H1 (cell line): ENCODE measurements at regions not wholly inside any gene's neighbourhood (a gene's known extent, or its start where the extent isn't known, plus 50 kb on each side); places are given as distances from the start of the nearest gene placed in this dataset.

Source experiments
- CTCF ChIA-PET: fragments of 300-600 bp; sonication (Branson Sonifier 250); formaldehyde crosslinking; loops from one replicate; lab custom pipeline; 2021; ENCODE audit not compliant: partially characterized antibody; lab: Charles Lee
- POLR2A ChIA-PET: fragments of 300-600 bp; sonication (Branson Sonifier 250); formaldehyde crosslinking; loops from one replicate; lab custom pipeline; 2021; ENCODE audit warnings: inconsistent platforms; ENCODE audit not compliant: partially characterized antibody; lab: Charles Lee
- DNase-seq, 2 experiments: peaks; one replicate each; pipeline versions ENCODE4 v3.0.0 to v3.0.0-alpha.2; 2010 to 2022; ENCODE audit warnings: low spot score in 2 of 2, low read depth in 1 of 2, mixed read lengths in 1 of 2
- FAIRE-seq: peaks from 2 replicates; lab custom pipeline; 2011; peaks lifted over from hg19 to GRCh38; lab: Jason Lieb, UNC
- H2AFZ ChIP-seq: 2 replicates; pipeline ENCODE4 v1.8.1; 2012; ENCODE audit warnings: low read length, inconsistent platforms
- H2AK5ac ChIP-seq: 2 replicates; pipeline ENCODE4 v1.6.1; 2013; ENCODE audit warnings: low read depth, low read length
- H2BK120ac ChIP-seq: replicated peaks from 2 replicates; pipeline ENCODE3; 2013; ENCODE audit warnings: low read depth, low read length, inconsistent platforms
- H2BK12ac ChIP-seq: 2 replicates; pipeline ENCODE4 v1.6.1; 2013; ENCODE audit warnings: low read depth, low read length
- H2BK15ac ChIP-seq: 2 replicates; pipeline ENCODE4 v1.6.1; 2013; ENCODE audit warnings: low read length
- H2BK20ac ChIP-seq: 2 replicates; pipeline ENCODE4 v1.6.1; 2013; ENCODE audit warnings: low read length
- H2BK5ac ChIP-seq: 2 replicates; pipeline ENCODE4 v1.6.1; 2013; ENCODE audit warnings: low read depth, low read length
- H3K14ac ChIP-seq: 2 replicates; pipeline ENCODE4 v1.6.1; 2013; ENCODE audit warnings: inconsistent platforms; ENCODE audit not compliant: insufficient read length
- H3K18ac ChIP-seq: 2 replicates; pipeline ENCODE4 v1.6.1; 2013; ENCODE audit warnings: low read length; ENCODE audit errors: extremely low read depth
- H3K23ac ChIP-seq: 2 replicates; pipeline ENCODE4 v1.6.1; 2013; ENCODE audit warnings: inconsistent platforms; ENCODE audit not compliant: insufficient read length
- H3K23me2 ChIP-seq: 2 replicates; pipeline ENCODE4 v1.6.1; 2013; ENCODE audit warnings: low read depth, low read length
- H3K27ac ChIP-seq: 2 replicates; pipeline ENCODE4 v1.6.1; 2011; ENCODE audit warnings: low read depth, low read length, inconsistent platforms
- H3K27me3 ChIP-seq, 4 experiments: replicated peaks in 1 of 4; 1 replicate in 1 of 4; 2 replicates in 3 of 4; pipeline versions ENCODE4 v1.6.1 to v1.8.1; 2011 to 2013; ENCODE audit warnings: low read length in 3 of 4, mild to moderate bottlenecking in 3 of 4, inconsistent platforms in 2 of 4, mixed read lengths in 2 of 4, moderate library complexity in 1 of 4; ENCODE audit not compliant: control insufficient read depth in 3 of 4, insufficient read depth in 3 of 4; ENCODE audit errors: extremely low read depth in 1 of 4
- H3K36me3 ChIP-seq, 4 experiments: 2 replicates each; pipeline versions ENCODE4 v1.6.1 to v1.8.1; 2011 to 2013; ENCODE audit warnings: mild to moderate bottlenecking in 4 of 4, low read length in 3 of 4, moderate library complexity in 2 of 4, control low read depth in 1 of 4, inconsistent platforms in 1 of 4; ENCODE audit not compliant: insufficient read depth in 4 of 4, control insufficient read depth in 2 of 4
- H3K4ac ChIP-seq: replicated peaks from 2 replicates; pipeline ENCODE3; 2013; ENCODE audit warnings: low read length, low read depth, mixed read lengths, inconsistent platforms; ENCODE audit not compliant: insufficient read length
- H3K4me1 ChIP-seq, 4 experiments: replicated peaks in 1 of 4; 1 replicate in 1 of 4; 2 replicates in 3 of 4; pipeline versions ENCODE4 v1.6.1 to v1.8.1; 2011 to 2013; ENCODE audit warnings: low read length in 3 of 4, inconsistent platforms in 2 of 4, mixed read lengths in 1 of 4; ENCODE audit not compliant: insufficient read depth in 4 of 4, control insufficient read depth in 3 of 4
- H3K4me2 ChIP-seq, 2 experiments: 2 replicates each; pipeline versions ENCODE4 v1.6.1 to v1.8.1; 2011 to 2013; ENCODE audit warnings: low read depth in 2 of 2, low read length in 2 of 2, control low read depth in 1 of 2, inconsistent platforms in 1 of 2, mild to moderate bottlenecking in 1 of 2; ENCODE audit not compliant: insufficient read depth in 1 of 2
- H3K4me3 ChIP-seq, 4 experiments: fragments of 200-600, 300-600 bp in 1 of 4; sonication (generic), shearing (Covaris generic), sonication (Bioruptor Twin) in 1 of 4; 2 replicates each; pipeline versions ENCODE4 v1.5.1 to v1.8.1; 2011 to 2016; ENCODE audit warnings: low read length in 4 of 4, low read depth in 3 of 4, control low read depth in 2 of 4, inconsistent platforms in 2 of 4, mild to moderate bottlenecking in 2 of 4, mixed read lengths in 1 of 4, moderate library complexity in 1 of 4; ENCODE audit not compliant: insufficient read depth in 2 of 4; ENCODE audit errors: extremely low read depth in 1 of 4
- H3K56ac ChIP-seq: replicated peaks from 2 replicates; pipeline ENCODE3; 2013; ENCODE audit warnings: low read depth, mild to moderate bottlenecking, mixed read lengths, low read length, inconsistent platforms; ENCODE audit not compliant: insufficient read length
- H3K79me1 ChIP-seq: 2 replicates; pipeline ENCODE4 v1.6.1; 2013; ENCODE audit warnings: low read depth, low read length, control low read depth
- H3K79me2 ChIP-seq, 2 experiments: 2 replicates each; pipeline versions ENCODE4 v1.6.1 to v1.8.1; 2012 to 2013; ENCODE audit warnings: low read length in 2 of 2, mild to moderate bottlenecking in 2 of 2, inconsistent platforms in 1 of 2; ENCODE audit not compliant: insufficient read depth in 2 of 2, control insufficient read depth in 1 of 2
- H3K9ac ChIP-seq, 4 experiments: replicated peaks in 1 of 4; 1 replicate in 1 of 4; 2 replicates in 3 of 4; pipeline versions ENCODE4 v1.6.1 to v1.8.1; 2011 to 2013; ENCODE audit warnings: low read depth in 3 of 4, low read length in 3 of 4, control low read depth in 2 of 4, mild to moderate bottlenecking in 2 of 4, moderate library complexity in 2 of 4, inconsistent platforms in 1 of 4; ENCODE audit errors: extremely low read depth in 1 of 4
- H3K9me3 ChIP-seq, 2 experiments: 2 replicates each; pipeline versions ENCODE4 v1.6.1 to v1.8.1; 2012 to 2013; ENCODE audit warnings: mild to moderate bottlenecking in 2 of 2, moderate library complexity in 2 of 2, control low read depth in 1 of 2, inconsistent platforms in 1 of 2, low read depth in 1 of 2, low read length in 1 of 2, mixed read lengths in 1 of 2; ENCODE audit not compliant: insufficient read depth in 2 of 2
- H4K20me1 ChIP-seq, 2 experiments: replicated peaks in 1 of 2; 2 replicates each; pipeline versions ENCODE3 to v1.8.1; 2011 to 2013; ENCODE audit warnings: inconsistent platforms in 2 of 2, low read length in 2 of 2, mild to moderate bottlenecking in 1 of 2; ENCODE audit not compliant: insufficient read depth in 2 of 2, control insufficient read depth in 1 of 2
- H4K5ac ChIP-seq: 2 replicates; pipeline ENCODE4 v1.6.1; 2013; ENCODE audit warnings: low read length, low read depth, mixed read lengths, inconsistent platforms; ENCODE audit not compliant: insufficient read length
- H4K8ac ChIP-seq: 2 replicates; pipeline ENCODE4 v1.8.0; 2013; ENCODE audit warnings: mild to moderate bottlenecking, moderate library complexity, low read length, inconsistent platforms; ENCODE audit not compliant: insufficient read depth; ENCODE audit errors: extremely low read depth
- H4K91ac ChIP-seq: replicated peaks from 2 replicates; pipeline ENCODE3; 2013; ENCODE audit warnings: low read length, mixed read lengths, inconsistent platforms; ENCODE audit not compliant: insufficient read length
- ASH2L ChIP-seq: fragments of 200-600, 300-600 bp; sonication (generic); IDR thresholded peaks from one replicate; pipeline ENCODE4 v1.7.1; 2017; ENCODE audit warnings: low read length
- CBX8 ChIP-seq: fragments of 300-800, 300-1000 bp; sonication (generic); IDR thresholded peaks from 2 replicates; pipeline ENCODE4 v1.7.1; 2016; ENCODE audit warnings: low read depth, low read length, borderline replicate concordance
- EZH2 ChIP-seq: fragments of 200-600 bp; sonication (generic); IDR thresholded peaks from 2 replicates; pipeline ENCODE4 v1.7.1; 2012; ENCODE audit warnings: low read depth, mild to moderate bottlenecking, moderate library complexity, low read length, inconsistent platforms; ENCODE audit not compliant: severe bottlenecking
- JUN ChIP-seq: IDR thresholded peaks from 2 replicates; pipeline ENCODE4 v1.6.1; 2011; ENCODE audit warnings: low read depth, mild to moderate bottlenecking, improper control_type of control experiment, low read length
- MAFK ChIP-seq: IDR thresholded peaks from 2 replicates; pipeline ENCODE4 v1.6.1; 2012; ENCODE audit warnings: low read depth, mild to moderate bottlenecking, improper control_type of control experiment, low read length
- SIX5 ChIP-seq: IDR thresholded peaks from 2 replicates; pipeline ENCODE4 v1.6.1; 2011; ENCODE audit warnings: mild to moderate bottlenecking, low read depth, low read length
- TAF1 ChIP-seq: IDR thresholded peaks from 2 replicates; pipeline ENCODE4 v1.6.1; 2011; ENCODE audit warnings: mild to moderate bottlenecking, low read depth, low read length
- WGBS, 2 experiments: shearing (Covaris generic) in 1 of 2; methylation state at CpG; one replicate each; pipeline versions ENCODE4 v1.1.6 to v1.1.7; 2013 to 2015; ENCODE audit warnings: low lambda C conversion rate in 2 of 2, mixed read lengths in 2 of 2, inconsistent platforms in 1 of 2, low coverage in 1 of 2, missing lambda C conversion rate in 1 of 2; ENCODE audit not compliant: insufficient replicate concordance in 2 of 2, insufficient coverage in 1 of 2, insufficient read length in 1 of 2; ENCODE audit errors: extremely low coverage in 1 of 2, missing lambda C conversion rate in 1 of 2; 5-methylcytosine and 5-hydroxymethylcytosine counted together

- ChIA-PET POLR2A (no interaction called here), CTCF (interaction anchor here (0.8 to 1.9 kb wide), 4 partner anchors 8 to 66 kb away, joined by 3 to 6 read pairs (median 5); no protein-coding TSS in a partner anchor)
- Histone ChIP-seq H4K5ac (no peak overlapping the region), H3K36me3 (no peaks in the 10 kb centered on the region), H3K14ac (no peak overlapping the region), H2BK5ac (no peak overlapping the region), H3K79me2 (no peaks in the 10 kb centered on the region), H3K27ac (no peak overlapping the region), H2BK15ac (no peak overlapping the region), H2BK12ac (no peak overlapping the region), H4K8ac (no peak overlapping the region), H2BK120ac (no peak overlapping the region), H3K4ac (no peak overlapping the region), H3K4me1 (peaks cover 0 to 3% (median 0%) of the 10 kb centered on the region in 4 experiments; a peak in 1 of 7 replicates), H4K20me1 (no peaks in the 10 kb centered on the region), H3K56ac (no peak overlapping the region), H3K4me2 (no peak overlapping the region), H3K18ac (no peak overlapping the region), H3K27me3 (no peaks in the 10 kb centered on the region), H2BK20ac (no peak overlapping the region), H3K79me1 (no peaks in the 10 kb centered on the region), H3K23ac (no peak overlapping the region), H3K4me3 (no peak overlapping the region), H4K91ac (no peak overlapping the region), H2AFZ (no peak overlapping the region), H2AK5ac (no peak overlapping the region), H3K9ac (no peak overlapping the region), H3K9me3 (no peaks in the 10 kb centered on the region), H3K23me2 (no peaks in the 10 kb centered on the region)
- 77% methylated on average over 4 of the region's 5 CpGs; no CpG with 5 or more reads in 1 of the 2 experiments for WGBS, 2 experiments
- FAIRE-seq = no peak
- DNase-seq = peak in 1 of 2 experiments; percentile 24
- TF ChIP-seq SIX5 (no peak), CBX8 (no peak), TAF1 (no peak), EZH2 (no peak), JUN (no peak), MAFK (no peak), ASH2L (no peak)
These were observed 408.8 kb downstream of the MATN1 start for GRCh38 chr1:30314591-30314990.
